ENCODE measurements at regions not wholly inside any gene's neighbourhood (a gene's known extent, or its start where the extent isn't known, plus 50 kb on each side); places are given as distances from the start of the nearest gene placed in this dataset.
"Not testable (repeated sequence)": the region's sequence is repeated elsewhere in the genome, so short reads cannot be mapped to it uniquely, and the experiment has no call there.

GRCh38 chr2:5021136-5021535 lies 671.0 kb upstream of the SOX11 start:
- no peaks in the 10 kb centered on the region for H3K9me3 ChIP-seq (ENCODE audit: control insufficient read depth, insufficient read depth, low read depth, low read length)
- no peaks in the 10 kb centered on the region for H3K36me3 ChIP-seq (ENCODE audit: control insufficient read depth in 2 of 2, insufficient read depth in 1 of 2, low read length in 2 of 2)
- ChIA-PET POLR2A (no interaction called here), CTCF (no interaction called here)
- H3K4me1 ChIP-seq (ENCODE audit: control insufficient read depth, insufficient read depth, low read length), result no peaks in the 10 kb centered on the region
- TF ChIP-seq ZNF473 (tag by site-specific recombination; IDR thresholded peaks at IDR 0.05) (no peak), ZNF280C (tag by site-specific recombination; IDR thresholded peaks at IDR 0.05) (no peak), ZNF202 (tag by site-specific recombination; IDR thresholded peaks at IDR 0.05; ENCODE audit: borderline replicate concordance) (no peak), KLF8 (tag by site-specific recombination; IDR thresholded peaks at IDR 0.05) (no peak), ZNF513 (tag by site-specific recombination; IDR thresholded peaks at IDR 0.05) (no peak), BCL6B (tag by site-specific recombination; IDR thresholded peaks at IDR 0.05) (no peak), ZEB2 (tag by site-specific recombination; IDR thresholded peaks at IDR 0.05) (no peak), ZNF223 (tag by site-specific recombination; IDR thresholded peaks at IDR 0.05) (no peak), BCL11A (tag by site-specific recombination; IDR thresholded peaks at IDR 0.05; ENCODE audit: low read depth) (no peak), ZNF501 (tag by site-specific recombination; IDR thresholded peaks at IDR 0.05) (no peak), ZNF768 (tag by site-specific recombination; IDR thresholded peaks at IDR 0.05) (no peak)
- H3K4me3 ChIP-seq (ENCODE audit: low read depth, low read length), result no peak overlapping the region
- no peak overlapping the region for H3K27ac ChIP-seq (ENCODE audit: extremely low read depth, low read depth, low read length)

- no peak overlapping the region for H3K4me3 ChIP-seq (ENCODE audit: low read depth, low read length)
These were observed 670.1 kb upstream of the SOX11 start for GRCh38 chr2:5022061-5022460.

GRCh38 chr2:5022708-5023635 lies 669.2 kb upstream of the SOX11 start:
- CTCF ChIA-PET, result not testable (repeated sequence)

More at GRCh38 chr2:5022061-5022460, 670.1 kb upstream of the SOX11 start:
- POLR2A ChIA-PET, result no interaction called here
- no peaks in the 10 kb centered on the region for H3K36me3 ChIP-seq (ENCODE audit: control insufficient read depth in 2 of 2, insufficient read depth in 1 of 2, low read length in 2 of 2)
- no peaks in the 10 kb centered on the region for H3K4me1 ChIP-seq (ENCODE audit: control insufficient read depth, insufficient read depth, low read length)
- CTCF ChIA-PET, result no interaction called here
- no peaks in the 10 kb centered on the region for H3K9me3 ChIP-seq (ENCODE audit: control insufficient read depth, insufficient read depth, low read depth, low read length)
- TF ChIP-seq PRDM4 (tag by site-specific recombination; IDR thresholded peaks at IDR 0.05), result no peak
- TF ChIP-seq TCF7L2 (IDR thresholded peaks at IDR 0.05; ENCODE audit: borderline replicate concordance, low read depth, low read length), result no peak
- no peak for TF ChIP-seq ZNF670 (tag by site-specific recombination; IDR thresholded peaks at IDR 0.05; ENCODE audit: low read depth)
- no peak for TF ChIP-seq ZNF175 (tag by site-specific recombination; IDR thresholded peaks at IDR 0.05)
- TF ChIP-seq ZNF157 (tag by site-specific recombination; IDR thresholded peaks at IDR 0.05), result no peak
- no peak for TF ChIP-seq ZBTB21 (tag by site-specific recombination; IDR thresholded peaks at IDR 0.05)
- no peak for TF ChIP-seq ZEB2 (tag by site-specific recombination; IDR thresholded peaks at IDR 0.05)
- TF ChIP-seq ZNF747 (tag by site-specific recombination; IDR thresholded peaks at IDR 0.05), result no peak
- no peak for TF ChIP-seq ZNF555 (tag by site-specific recombination; conservative IDR thresholded peaks at IDR 0.05)
- TF ChIP-seq ZBTB8A (tag by site-specific recombination; IDR thresholded peaks at IDR 0.05), result no peak
- no peak for TF ChIP-seq ZNF211 (tag by site-specific recombination; IDR thresholded peaks at IDR 0.05; ENCODE audit: low read depth)
- no peak overlapping the region for H3K27ac ChIP-seq (ENCODE audit: extremely low read depth, low read depth, low read length)

More at GRCh38 chr2:5022708-5023635, 669.2 kb upstream of the SOX11 start:
- H3K4me3 ChIP-seq (ENCODE audit: low read depth, low read length); H3K36me3 ChIP-seq (ENCODE audit: control insufficient read depth in 2 of 2, insufficient read depth in 1 of 2, low read length in 2 of 2); H3K9me3 ChIP-seq (ENCODE audit: control insufficient read depth, insufficient read depth, low read depth, low read length); H3K27ac ChIP-seq (ENCODE audit: extremely low read depth, low read depth, low read length); POLR2A ChIA-PET; H3K4me1 ChIP-seq (ENCODE audit: control insufficient read depth, insufficient read depth, low read length): not testable (repeated sequence)
